Gastroesophageal sphincter (tissue), 4 donors: ENCODE measurements at regions not wholly inside any gene's neighbourhood (a gene's known extent, or its start where the extent isn't known, plus 50 kb on each side); places are given as distances from the start of the nearest gene placed in this dataset.

Experiments
- ATAC-seq: fragments of 150-250 bp; one replicate; pipeline ENCODE4 v1.9.1; 2016; ENCODE audit warnings: mild to moderate bottlenecking, moderate library complexity
- H3K27ac ChIP-seq, 4 donors: fragments of 200-600 bp; sonication (generic) in 3 of 4; 1 replicate in 3 of 4; 2 replicates in 1 of 4; pipeline ENCODE4 v1.5.1; 2016 to 2019
- H3K27me3 ChIP-seq: fragments of 200-600 bp; sonication (generic); one replicate; pipeline ENCODE4 v1.5.1; 2019
- H3K36me3 ChIP-seq, 2 donors: fragments of 200-600 bp; sonication (generic); one replicate each; pipeline ENCODE4 v1.5.1; 2019; ENCODE audit warnings: control low read depth in 1 of 2
- H3K4me1 ChIP-seq, 3 donors: fragments of 200-600 bp; sonication (generic); 1 replicate in 2 of 3; 2 replicates in 1 of 3; pipeline ENCODE4 v1.5.1; 2016 to 2019; ENCODE audit warnings: control low read depth in 2 of 3
- H3K4me3 ChIP-seq, 2 donors: fragments of 200-600 bp; sonication (generic); one replicate each; pipeline ENCODE4 v1.5.1; 2019; ENCODE audit warnings: mild to moderate bottlenecking in 1 of 2, moderate library complexity in 1 of 2
- H3K9me3 ChIP-seq, 3 donors: fragments of 200-600 bp; sonication (generic); one replicate each; pipeline ENCODE4 v1.5.1; 2017 to 2019; ENCODE audit warnings: control low read depth in 2 of 3
- EP300 ChIP-seq: sonication (generic); formaldehyde crosslinking; IDR thresholded peaks from one replicate; pipeline ENCODE4 v1.6.1; 2017; ENCODE audit warnings: antibody characterized with exemption, mild to moderate bottlenecking
- POLR2A ChIP-seq, 2 donors: fragments of 450-650 bp; IDR thresholded peaks; one replicate each; pipeline ENCODE4 v1.6.1; 2017; ENCODE audit warnings: antibody characterized with exemption in 2 of 2, mild to moderate bottlenecking in 2 of 2, moderate library complexity in 1 of 2
- POLR2AphosphoS5 ChIP-seq: sonication (generic); formaldehyde crosslinking; IDR thresholded peaks from one replicate; pipeline ENCODE4 v1.6.1; 2017; ENCODE audit warnings: antibody characterized with exemption
- WGBS, 2 donors: methylation state at CpG; one replicate each; pipeline ENCODE4 v1.1.5; 2018; ENCODE audit warnings: low coverage in 1 of 2; 5-methylcytosine and 5-hydroxymethylcytosine counted together
- TF ChIP-seq, protein P1 (sequence below), 4 experiments: fragments of 200-600 bp in 2 of 4; fragments of 450-650 bp in 2 of 4; sonication (generic) in 1 of 4; IDR thresholded peaks; one replicate each; pipeline ENCODE4 v1.5.1; 2017 to 2019; ENCODE audit warnings: antibody characterized with exemption in 4 of 4, mild to moderate bottlenecking in 2 of 4, moderate library complexity in 2 of 4

DNA sequence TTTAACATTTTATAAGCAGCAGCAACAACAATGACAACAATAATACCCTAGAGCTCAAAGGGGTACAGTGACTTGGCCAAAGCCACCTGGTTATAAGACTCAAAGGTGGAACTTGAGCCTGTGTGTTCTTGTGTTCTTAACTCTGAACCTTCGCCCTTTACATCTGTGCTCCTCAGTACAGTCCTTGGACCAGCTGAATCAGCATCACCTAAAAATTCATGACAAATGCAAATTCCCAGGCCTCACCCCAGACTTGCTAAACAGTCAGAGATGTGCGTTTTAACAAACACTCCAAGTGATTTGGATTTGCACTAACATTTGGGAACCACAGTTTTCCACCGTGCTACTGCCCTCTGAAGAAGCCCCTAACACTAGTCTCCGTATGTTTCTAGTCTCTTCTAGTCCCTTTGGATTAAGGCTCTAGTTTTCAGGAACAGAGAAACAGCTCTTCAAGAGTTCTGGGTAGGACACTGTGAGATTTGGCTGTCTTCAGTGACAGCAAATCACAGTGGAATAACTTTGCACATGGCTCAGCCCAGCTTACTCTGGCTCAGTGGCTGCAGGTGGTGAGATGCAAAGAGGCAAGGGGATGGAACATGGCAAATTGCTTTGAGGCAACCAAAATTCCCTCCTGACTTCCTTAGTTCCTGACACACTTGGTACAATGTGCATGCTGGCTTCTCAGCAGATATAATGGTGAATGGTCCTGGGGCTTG is 151.0 kb upstream of the CDH11 start:
- H3K27ac ChIP-seq = no peak overlapping the region
- no peaks in the 10 kb centered on the region for H3K36me3 ChIP-seq
- TF ChIP-seq POLR2A (IDR thresholded peaks at IDR 0.05) = no peak
- TF ChIP-seq, protein P1, sequence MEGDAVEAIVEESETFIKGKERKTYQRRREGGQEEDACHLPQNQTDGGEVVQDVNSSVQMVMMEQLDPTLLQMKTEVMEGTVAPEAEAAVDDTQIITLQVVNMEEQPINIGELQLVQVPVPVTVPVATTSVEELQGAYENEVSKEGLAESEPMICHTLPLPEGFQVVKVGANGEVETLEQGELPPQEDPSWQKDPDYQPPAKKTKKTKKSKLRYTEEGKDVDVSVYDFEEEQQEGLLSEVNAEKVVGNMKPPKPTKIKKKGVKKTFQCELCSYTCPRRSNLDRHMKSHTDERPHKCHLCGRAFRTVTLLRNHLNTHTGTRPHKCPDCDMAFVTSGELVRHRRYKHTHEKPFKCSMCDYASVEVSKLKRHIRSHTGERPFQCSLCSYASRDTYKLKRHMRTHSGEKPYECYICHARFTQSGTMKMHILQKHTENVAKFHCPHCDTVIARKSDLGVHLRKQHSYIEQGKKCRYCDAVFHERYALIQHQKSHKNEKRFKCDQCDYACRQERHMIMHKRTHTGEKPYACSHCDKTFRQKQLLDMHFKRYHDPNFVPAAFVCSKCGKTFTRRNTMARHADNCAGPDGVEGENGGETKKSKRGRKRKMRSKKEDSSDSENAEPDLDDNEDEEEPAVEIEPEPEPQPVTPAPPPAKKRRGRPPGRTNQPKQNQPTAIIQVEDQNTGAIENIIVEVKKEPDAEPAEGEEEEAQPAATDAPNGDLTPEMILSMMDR (IDR thresholded peaks at IDR 0.05) = no peak
- H3K9me3 ChIP-seq = no peaks in the 10 kb centered on the region
- H3K4me1 ChIP-seq = no peaks in the 10 kb centered on the region
- no peaks in the 10 kb centered on the region for H3K27me3 ChIP-seq
- 80 to 93% methylated on average over 3 to 4 of the region's 4 CpGs for WGBS, 2 donors
- no peak for ATAC-seq
- no peak overlapping the region for H3K4me3 ChIP-seq

DNA sequence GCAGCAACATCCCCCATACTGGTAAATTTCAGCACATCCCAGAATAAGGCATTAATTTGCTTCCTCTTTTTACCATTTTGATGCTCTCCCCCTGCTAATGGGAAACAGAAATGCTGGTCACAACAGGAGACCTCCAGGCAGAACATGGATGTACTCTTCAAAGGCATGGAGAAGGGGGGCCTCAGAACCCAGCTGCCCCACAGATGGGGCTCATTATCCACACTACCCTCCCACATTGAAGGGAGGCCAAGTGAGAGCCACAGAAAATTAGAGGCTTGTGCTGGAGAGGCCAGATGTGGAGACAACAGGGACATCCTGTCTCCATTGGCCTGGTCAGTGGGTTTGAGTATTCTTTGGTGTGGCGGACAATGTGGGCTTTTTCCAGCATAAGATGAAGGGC is 150.1 kb upstream of the CDH11 start:
- TF ChIP-seq EP300 (no peak), POLR2A (IDR thresholded peaks at IDR 0.05) (no peak), POLR2AphosphoS5 (no peak)
- TF ChIP-seq, protein P1 (IDR thresholded peaks at IDR 0.05) = no peak
- no peaks in the 10 kb centered on the region for H3K27me3 ChIP-seq

DNA sequence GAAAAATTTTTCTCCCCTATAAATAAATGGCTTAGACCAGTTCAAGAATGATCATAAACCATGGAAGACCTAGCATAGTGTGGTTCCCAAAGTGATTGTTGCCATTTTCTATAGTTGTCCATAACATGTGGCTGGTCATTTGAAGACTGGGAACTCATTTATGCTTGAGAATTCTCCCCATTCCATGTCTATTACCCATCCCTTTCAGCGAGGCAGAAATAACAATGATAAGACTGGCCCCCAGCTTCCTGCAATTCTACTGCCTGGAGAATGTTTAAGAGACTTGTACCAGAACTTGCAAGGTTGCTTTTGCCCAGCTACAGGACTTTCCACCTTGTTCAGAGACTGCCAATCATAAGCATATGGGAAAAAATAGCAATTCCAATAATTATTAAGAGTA is 146.5 kb upstream of the CDH11 start:
- H3K27ac ChIP-seq = no peak overlapping the region
- H3K27me3 ChIP-seq = no peaks in the 10 kb centered on the region
- 80 to 89% methylated on average over 1 of the region's 1 CpG for WGBS, 2 donors
- H3K4me3 ChIP-seq = no peak overlapping the region
- TF ChIP-seq, protein P1 (IDR thresholded peaks at IDR 0.05) = no peak
- TF ChIP-seq POLR2A (IDR thresholded peaks at IDR 0.05) = no peak
- TF ChIP-seq EP300 = no peak
- no peak for TF ChIP-seq POLR2AphosphoS5
- no peaks in the 10 kb centered on the region for H3K9me3 ChIP-seq
- H3K4me1 ChIP-seq = no peaks in the 10 kb centered on the region
- no peaks in the 10 kb centered on the region for H3K36me3 ChIP-seq
- ATAC-seq = no peak

More for the DNA sequence above, 150.1 kb upstream of the CDH11 start:
- Histone ChIP-seq H3K36me3 (no peaks in the 10 kb centered on the region), H3K4me3 (no peak overlapping the region), H3K4me1 (no peaks in the 10 kb centered on the region), H3K9me3 (no peaks in the 10 kb centered on the region), H3K27ac (no peak overlapping the region)
- 0 to 11% methylated on average over 1 of the region's 1 CpG for WGBS, 2 donors
- ATAC-seq = no peak

DNA sequence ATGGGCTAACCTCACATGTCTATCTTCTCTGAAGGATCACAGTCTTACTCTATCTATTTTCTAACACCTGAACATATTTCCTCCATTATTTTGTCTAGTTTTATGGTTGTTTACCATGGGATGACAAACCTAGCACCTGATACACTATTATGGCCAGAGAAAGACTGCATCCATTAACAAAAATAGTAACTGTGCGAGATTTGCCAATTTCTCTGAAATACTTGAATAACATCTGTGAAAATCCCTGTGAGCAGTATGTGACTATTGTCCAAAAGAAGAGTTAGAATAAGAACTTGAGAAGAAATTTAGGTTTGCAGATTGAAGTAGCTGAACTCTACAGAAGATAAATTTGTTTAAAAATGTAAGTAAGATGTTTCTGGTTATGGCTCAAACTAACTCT is 142.0 kb upstream of the CDH11 start:
- H3K4me1 ChIP-seq = no peaks in the 10 kb centered on the region
- WGBS, 2 donors = 100% methylated on average over 1 of the region's 1 CpG
- no peak overlapping the region for H3K4me3 ChIP-seq
- TF ChIP-seq POLR2AphosphoS5 = no peak
- TF ChIP-seq POLR2A (IDR thresholded peaks at IDR 0.05) = no peak
- TF ChIP-seq, protein P1 (IDR thresholded peaks at IDR 0.05) = no peak
- TF ChIP-seq EP300 = no peak
- H3K27ac ChIP-seq = no peak overlapping the region
- no peak for ATAC-seq
- no peaks in the 10 kb centered on the region for H3K9me3 ChIP-seq
- H3K36me3 ChIP-seq = no peaks in the 10 kb centered on the region
- H3K27me3 ChIP-seq = no peaks in the 10 kb centered on the region

DNA sequence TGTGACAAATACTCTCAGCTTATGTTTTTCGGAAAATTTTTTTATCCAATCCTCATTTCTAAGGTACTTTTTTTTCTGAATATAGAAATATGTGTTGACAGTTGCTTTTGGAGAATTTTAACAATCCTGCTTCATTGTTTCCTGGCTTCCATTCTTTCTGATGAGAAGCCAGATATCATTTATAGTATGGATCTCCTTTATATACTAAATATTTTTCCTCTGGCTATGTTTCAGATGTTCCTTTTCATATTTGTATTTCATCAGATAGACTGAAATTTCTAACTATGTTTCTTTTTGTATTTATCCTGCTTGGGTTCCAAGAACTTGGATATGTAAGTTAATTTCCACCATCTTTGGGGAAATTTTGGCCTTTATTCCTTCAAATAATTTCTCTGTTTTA is 138.9 kb upstream of the CDH11 start:
- H3K4me3 ChIP-seq = no peak overlapping the region
- ATAC-seq = no peak
- H3K27ac ChIP-seq = no peak overlapping the region
- no peaks in the 10 kb centered on the region for H3K27me3 ChIP-seq
- H3K36me3 ChIP-seq = no peaks in the 10 kb centered on the region
- TF ChIP-seq POLR2A (IDR thresholded peaks at IDR 0.05) (no peak), EP300 (no peak), POLR2AphosphoS5 (no peak)
- TF ChIP-seq, protein P1 (IDR thresholded peaks at IDR 0.05) = no peak
- H3K4me1 ChIP-seq = no peaks in the 10 kb centered on the region
- H3K9me3 ChIP-seq = no peaks in the 10 kb centered on the region
- 75 to 90% methylated on average over 1 of the region's 1 CpG for WGBS, 2 donors
